Natural killer cell (primary cell): ENCODE measurements at regions not wholly inside any gene's neighbourhood (a gene's known extent, or its start where the extent isn't known, plus 50 kb on each side); places are given as distances from the start of the nearest gene placed in this dataset.

Experiments
- ATAC-seq, 3 donors: fragments of 150-1000 bp in 2 of 3; fragments of 200-7000 bp in 1 of 3; cut with Tn5 transposase; 1 replicate in 1 of 3; 2 replicates in 2 of 3; pipeline ENCODE4 v1.10.0; 2021; ENCODE audit warnings: mild to moderate bottlenecking in 2 of 3, moderate library complexity in 2 of 3
- DNase-seq, 2 donors: peaks; one replicate each; pipeline versions ENCODE4 v3.0.0 to v3.0.0-alpha.2; 2013 to 2021; ENCODE audit warnings: mixed read lengths in 1 of 2
- H3K27ac ChIP-seq: one replicate; pipeline ENCODE4 v1.5.1; 2013; ENCODE audit warnings: mild to moderate bottlenecking, low read length
- H3K27me3 ChIP-seq: one replicate; pipeline ENCODE4 v1.6.1; 2013; ENCODE audit warnings: low read length; ENCODE audit not compliant: control insufficient read depth, insufficient read depth
- H3K36me3 ChIP-seq: one replicate; pipeline ENCODE4 v1.6.1; 2013; ENCODE audit warnings: low read length; ENCODE audit not compliant: control insufficient read depth, insufficient read depth
- H3K4me1 ChIP-seq: one replicate; pipeline ENCODE4 v1.6.1; 2013; ENCODE audit warnings: low read length; ENCODE audit not compliant: control insufficient read depth, insufficient read depth
- H3K4me3 ChIP-seq: one replicate; pipeline ENCODE4 v1.5.1; 2013; ENCODE audit warnings: low read length
- H3K9me3 ChIP-seq: one replicate; pipeline ENCODE4 v1.6.1; 2013; ENCODE audit warnings: low read length; ENCODE audit not compliant: control insufficient read depth, insufficient read depth
- H3K27ac Mint-ChIP-seq, 2 donors: one replicate each; pipeline ENCODE4 v1.8.0; 2022; ENCODE audit warnings: mild to moderate bottlenecking in 2 of 2, mixed read lengths in 2 of 2, moderate library complexity in 1 of 2
- H3K27me3 Mint-ChIP-seq, 2 donors: one replicate each; pipeline ENCODE4 v1.8.0; 2022; ENCODE audit warnings: low read depth in 2 of 2, mixed read lengths in 2 of 2
- H3K36me3 Mint-ChIP-seq: one replicate; pipeline ENCODE4 v1.8.0; 2022; ENCODE audit warnings: mixed read lengths
- H3K4me1 Mint-ChIP-seq, 2 donors: one replicate each; pipeline ENCODE4 v1.8.0; 2022; ENCODE audit warnings: mixed read lengths in 2 of 2
- H3K4me3 Mint-ChIP-seq: one replicate; pipeline ENCODE4 v1.8.0; 2022; ENCODE audit warnings: mild to moderate bottlenecking, moderate library complexity, mixed read lengths
- H3K9me3 Mint-ChIP-seq, 2 donors: one replicate each; pipeline ENCODE4 v1.8.0; 2022; ENCODE audit warnings: mixed read lengths in 2 of 2
- CTCF ChIP-seq: fragments of 200-600 bp; IDR thresholded peaks from one replicate; pipeline ENCODE4 v1.8.0; 2022; ENCODE audit warnings: antibody characterized with exemption
- WGBS: methylation state at CpG from one replicate; pipeline ENCODE4 v1.1.7; 2013; ENCODE audit warnings: missing lambda C conversion rate; ENCODE audit not compliant: insufficient coverage; 5-methylcytosine and 5-hydroxymethylcytosine counted together
- intact Hi-C: fragments of 100-400 bp; cut with micrococcal nuclease; formaldehyde crosslinking; loops from one replicate; pipeline ENCODE4 v1.14.2; 2022

GRCh38 chr3:161657786-161658185 is 161.2 kb downstream of the OTOL1 start:
- H3K4me1 ChIP-seq: no peaks in the 10 kb centered on the region
- WGBS: no CpG with 5 or more reads among the region's 1 CpG

GRCh38 chr3:161671141-161671540 is 174.5 kb downstream of the OTOL1 start:
- H3K4me3 Mint-ChIP-seq: no peak overlapping the region
- no peak for DNase-seq
- 84% methylated on average over 2 of the region's 2 CpGs for WGBS
- TF ChIP-seq CTCF: no peak
- peaks cover 5 to 8% of the 10 kb centered on the region in 2 donors for H3K9me3 Mint-ChIP-seq
- H3K4me3 ChIP-seq: no peak overlapping the region
- peaks cover 7% of the 10 kb centered on the region for H3K9me3 ChIP-seq
- H3K27ac Mint-ChIP-seq: no peak overlapping the region
- intact Hi-C loops: no loop called here
- no peaks in the 10 kb centered on the region for H3K27me3 ChIP-seq
- no peaks in the 10 kb centered on the region for H3K36me3 Mint-ChIP-seq
- no peaks in the 10 kb centered on the region for H3K4me1 ChIP-seq
- H3K27me3 Mint-ChIP-seq: no peaks in the 10 kb centered on the region
- H3K36me3 ChIP-seq: no peaks in the 10 kb centered on the region
- ATAC-seq: no peak
- no peaks in the 10 kb centered on the region for H3K4me1 Mint-ChIP-seq
- H3K27ac ChIP-seq: no peak overlapping the region

More at GRCh38 chr3:161657786-161658185, 161.2 kb downstream of the OTOL1 start:
- TF ChIP-seq CTCF: no peak
- no peak for DNase-seq
- Mint-ChIP-seq H3K4me1 (no peaks in the 10 kb centered on the region), H3K9me3 (peaks cover 8 to 9% of the 10 kb centered on the region in 2 donors), H3K27me3 (no peaks in the 10 kb centered on the region), H3K4me3 (no peak overlapping the region), H3K36me3 (no peaks in the 10 kb centered on the region), H3K27ac (no peak overlapping the region)
- no peaks in the 10 kb centered on the region for H3K36me3 ChIP-seq
- intact Hi-C loops: no loop called here
- no peaks in the 10 kb centered on the region for H3K27me3 ChIP-seq
- H3K27ac ChIP-seq: no peak overlapping the region
- no peaks in the 10 kb centered on the region for H3K9me3 ChIP-seq
- no peak for ATAC-seq
- no peak overlapping the region for H3K4me3 ChIP-seq

GRCh38 chr3:161672478-161672877 is 175.9 kb downstream of the OTOL1 start:
- WGBS: 66% methylated on average over 4 of the region's 4 CpGs
- no peaks in the 10 kb centered on the region for H3K27me3 Mint-ChIP-seq
- H3K4me3 ChIP-seq: no peak overlapping the region
- H3K36me3 ChIP-seq: no peaks in the 10 kb centered on the region
- peaks cover 7% of the 10 kb centered on the region for H3K9me3 ChIP-seq
- no peaks in the 10 kb centered on the region for H3K4me1 Mint-ChIP-seq
- H3K4me3 Mint-ChIP-seq: no peak overlapping the region
- ATAC-seq (no peak), DNase-seq (no peak)
- intact Hi-C loops: no loop called here
- H3K27me3 ChIP-seq: no peaks in the 10 kb centered on the region
- no peaks in the 10 kb centered on the region for H3K4me1 ChIP-seq
- peaks cover 5 to 7% of the 10 kb centered on the region in 2 donors for H3K9me3 Mint-ChIP-seq
- no peak overlapping the region for H3K27ac ChIP-seq
- no peak overlapping the region for H3K27ac Mint-ChIP-seq
- no peaks in the 10 kb centered on the region for H3K36me3 Mint-ChIP-seq
- TF ChIP-seq CTCF: no peak

GRCh38 chr3:161673866-161674265 is 177.3 kb downstream of the OTOL1 start:
- Histone ChIP-seq H3K36me3 (no peaks in the 10 kb centered on the region), H3K4me3 (no peak overlapping the region), H3K4me1 (no peaks in the 10 kb centered on the region), H3K27me3 (no peaks in the 10 kb centered on the region), H3K27ac (no peak overlapping the region), H3K9me3 (peaks cover 7% of the 10 kb centered on the region)
- no peaks in the 10 kb centered on the region for H3K36me3 Mint-ChIP-seq
- H3K27ac Mint-ChIP-seq: no peak overlapping the region
- intact Hi-C loops: no loop called here
- H3K4me3 Mint-ChIP-seq: no peak overlapping the region
- 90% methylated on average over 1 of the region's 1 CpG for WGBS
- no peaks in the 10 kb centered on the region for H3K4me1 Mint-ChIP-seq
- TF ChIP-seq CTCF: no peak
- ATAC-seq (no peak), DNase-seq (no peak)
- peaks cover 0 to 9% of the 10 kb centered on the region in 2 donors for H3K9me3 Mint-ChIP-seq
- no peaks in the 10 kb centered on the region for H3K27me3 Mint-ChIP-seq
